Astrocyte of the spinal cord (primary cell): ENCODE measurements at regions not wholly inside any gene's neighbourhood (a gene's known extent, or its start where the extent isn't known, plus 50 kb on each side); places are given as distances from the start of the nearest gene placed in this dataset.

ENCODE experiments used
- DNase-seq: peaks from one replicate; pipeline ENCODE4 v3.0.0; 2011; ENCODE audit warnings: low read depth, low spot score
- H3K4me3 ChIP-seq: 2 replicates; pipeline ENCODE4 v1.5.1; 2011; ENCODE audit warnings: low read depth, mild to moderate bottlenecking, low read length, moderate library complexity
- in situ Hi-C: cut with HindIII; loops from 2 replicates; pipeline ENCODE4 v1.10.0; 2017; ENCODE audit warnings: low sequenced_read_pairs
- TF ChIP-seq, protein P1 (sequence below): IDR thresholded peaks from 2 replicates; pipeline ENCODE4 v1.5.1; 2012; ENCODE audit warnings: low read depth, mild to moderate bottlenecking, low read length, inconsistent platforms

DNA sequence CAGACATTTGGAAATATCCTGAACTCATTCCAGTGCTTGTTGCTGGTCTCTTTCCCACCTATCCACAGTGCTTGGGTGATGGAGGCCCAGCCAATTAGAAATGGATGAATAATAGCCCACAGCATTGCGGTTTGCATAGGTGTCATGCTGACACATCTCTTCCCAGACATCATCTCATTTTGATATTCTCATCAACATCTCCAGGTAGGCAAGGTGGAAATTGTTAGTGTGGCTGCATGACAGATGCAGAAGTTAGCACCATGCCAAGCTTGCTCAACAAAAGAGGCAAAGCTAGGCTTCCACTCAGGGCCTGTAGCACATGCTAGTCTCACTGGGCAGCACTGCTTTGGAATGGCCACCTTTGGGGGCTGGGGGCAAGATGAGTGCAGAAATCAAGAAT is 1118.9 kb downstream of the VRK1 start:
- TF ChIP-seq, protein P1, sequence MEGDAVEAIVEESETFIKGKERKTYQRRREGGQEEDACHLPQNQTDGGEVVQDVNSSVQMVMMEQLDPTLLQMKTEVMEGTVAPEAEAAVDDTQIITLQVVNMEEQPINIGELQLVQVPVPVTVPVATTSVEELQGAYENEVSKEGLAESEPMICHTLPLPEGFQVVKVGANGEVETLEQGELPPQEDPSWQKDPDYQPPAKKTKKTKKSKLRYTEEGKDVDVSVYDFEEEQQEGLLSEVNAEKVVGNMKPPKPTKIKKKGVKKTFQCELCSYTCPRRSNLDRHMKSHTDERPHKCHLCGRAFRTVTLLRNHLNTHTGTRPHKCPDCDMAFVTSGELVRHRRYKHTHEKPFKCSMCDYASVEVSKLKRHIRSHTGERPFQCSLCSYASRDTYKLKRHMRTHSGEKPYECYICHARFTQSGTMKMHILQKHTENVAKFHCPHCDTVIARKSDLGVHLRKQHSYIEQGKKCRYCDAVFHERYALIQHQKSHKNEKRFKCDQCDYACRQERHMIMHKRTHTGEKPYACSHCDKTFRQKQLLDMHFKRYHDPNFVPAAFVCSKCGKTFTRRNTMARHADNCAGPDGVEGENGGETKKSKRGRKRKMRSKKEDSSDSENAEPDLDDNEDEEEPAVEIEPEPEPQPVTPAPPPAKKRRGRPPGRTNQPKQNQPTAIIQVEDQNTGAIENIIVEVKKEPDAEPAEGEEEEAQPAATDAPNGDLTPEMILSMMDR: no peak
- in situ Hi-C loops: no loop called here
- DNase-seq: no peak
- no peak overlapping the region for H3K4me3 ChIP-seq

DNA sequence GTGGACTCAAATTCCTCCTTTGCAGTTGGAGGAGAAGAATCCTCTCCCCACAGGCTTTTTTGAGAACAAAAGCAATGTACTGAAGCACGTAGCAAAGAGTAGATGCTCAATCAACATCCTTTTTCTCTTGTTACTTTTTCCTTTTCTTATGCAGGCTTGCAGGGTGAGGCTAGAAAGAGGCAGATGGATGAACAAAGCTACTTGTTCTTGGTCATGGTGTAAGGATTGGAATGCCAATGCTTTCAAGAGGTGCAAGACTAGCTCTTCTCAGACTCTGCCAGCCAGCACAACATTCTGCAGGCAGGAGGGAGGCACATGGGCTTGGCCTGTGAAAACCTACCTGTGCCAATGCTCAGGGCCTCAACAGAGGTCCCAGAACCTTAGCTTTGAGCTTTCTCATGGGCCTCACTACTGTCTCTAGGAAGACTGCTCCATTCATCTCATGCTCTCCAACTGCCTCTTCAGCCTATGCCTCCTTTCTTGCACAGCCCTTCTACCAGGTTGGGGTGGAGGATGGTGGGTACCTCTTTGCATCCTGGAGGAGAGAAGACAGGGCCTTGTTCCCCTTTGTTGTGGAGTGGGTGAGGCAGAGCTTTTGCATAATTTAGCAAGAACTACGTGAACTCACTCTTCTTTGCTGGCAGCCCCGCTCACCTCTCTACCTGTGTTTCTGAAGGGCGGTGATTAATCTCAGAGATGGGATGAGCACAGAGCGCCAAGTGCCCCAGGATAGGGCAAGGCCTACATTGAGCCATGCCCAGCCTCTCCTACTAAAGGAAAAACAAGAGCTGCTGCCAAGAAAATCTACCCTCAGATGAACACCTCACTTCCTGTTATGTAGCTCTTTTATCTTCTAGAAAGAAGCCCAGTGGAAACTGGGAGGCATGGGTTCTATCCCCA is 1119.7 kb downstream of the VRK1 start:
- no peak for DNase-seq

DNA sequence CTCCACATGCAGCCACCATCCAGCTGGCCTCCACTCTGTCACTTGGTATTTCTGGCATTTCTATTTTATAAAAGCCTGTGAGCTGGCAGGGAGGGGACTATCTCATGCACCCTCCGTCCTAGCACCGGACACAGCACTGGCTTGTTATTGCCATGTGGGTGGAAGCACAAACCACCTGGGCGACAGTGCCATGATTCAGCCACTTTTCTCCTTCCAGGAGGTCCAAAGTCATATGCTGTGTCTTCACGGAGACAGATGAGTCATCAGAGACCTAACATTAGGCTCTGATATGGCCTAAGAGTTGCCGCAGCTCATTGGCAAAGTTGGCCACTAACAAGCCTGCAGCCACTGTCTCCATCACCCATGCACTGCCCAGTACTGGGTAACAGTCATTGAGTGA is 1123.0 kb downstream of the VRK1 start:
- in situ Hi-C loops: no loop called here

More for the DNA sequence above, 1119.7 kb downstream of the VRK1 start:
- TF ChIP-seq, protein P1: no peak
- no peak overlapping the region for H3K4me3 ChIP-seq
- in situ Hi-C loops: no loop called here

DNA sequence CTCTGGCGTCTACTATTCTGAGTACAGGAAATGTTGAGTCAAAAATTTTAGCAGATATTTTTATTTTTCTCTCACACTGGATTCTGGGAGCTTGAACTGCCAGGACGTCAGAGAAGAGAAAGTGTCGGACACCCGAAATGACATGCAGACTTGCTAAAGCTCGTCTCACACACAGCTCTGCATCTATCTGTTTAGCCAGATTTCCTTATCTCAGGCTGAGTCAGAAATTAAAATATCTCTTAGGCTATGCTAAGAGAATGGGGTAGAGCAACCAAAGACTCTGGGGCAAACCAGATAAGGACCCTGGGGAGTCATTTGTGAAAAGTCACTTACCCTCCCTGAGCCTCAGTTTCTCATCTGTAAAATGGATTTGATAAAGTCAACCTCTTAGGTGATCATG is 1124.1 kb downstream of the VRK1 start:
- no peak overlapping the region for H3K4me3 ChIP-seq
- DNase-seq: no peak
- TF ChIP-seq, protein P1: no peak
- in situ Hi-C loops: no loop called here

More for the DNA sequence above, 1123.0 kb downstream of the VRK1 start:
- no peak for DNase-seq
- TF ChIP-seq, protein P1: no peak
- no peak overlapping the region for H3K4me3 ChIP-seq

DNA sequence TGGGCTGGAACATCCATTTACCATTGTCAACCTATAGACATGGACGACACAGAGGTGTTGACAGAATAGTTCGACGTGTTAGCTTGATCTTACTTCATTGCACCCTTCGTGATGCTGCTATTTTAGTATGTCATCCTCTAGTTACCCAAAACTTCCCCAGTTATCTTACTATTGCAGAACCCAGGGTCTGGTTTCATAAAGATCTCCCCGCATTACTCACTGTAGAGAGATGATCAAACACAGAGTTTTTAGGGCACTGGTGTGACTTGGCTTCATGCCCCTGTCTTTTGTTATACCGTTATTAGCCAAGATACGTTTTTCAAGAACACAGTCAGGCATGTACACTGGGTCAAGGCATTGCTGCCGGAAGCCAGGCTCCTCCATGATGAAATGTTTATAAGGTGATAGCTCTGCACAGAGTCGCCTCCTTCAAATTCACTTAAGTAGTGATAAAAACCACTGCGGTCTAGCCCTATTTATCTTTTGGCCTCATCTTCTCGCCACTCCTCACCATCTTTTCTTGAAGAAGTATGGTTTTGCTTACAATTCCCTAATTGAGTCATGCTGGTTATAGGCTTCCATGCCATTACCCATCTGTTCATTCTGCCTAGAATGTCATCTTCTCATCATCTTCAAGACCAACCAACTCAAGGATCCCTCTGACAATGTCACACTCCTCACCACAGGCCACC is 1127.9 kb downstream of the VRK1 start:
- no peak overlapping the region for H3K4me3 ChIP-seq
- no peak for DNase-seq
- in situ Hi-C loops: no loop called here
- TF ChIP-seq, protein P1: no peak

DNA sequence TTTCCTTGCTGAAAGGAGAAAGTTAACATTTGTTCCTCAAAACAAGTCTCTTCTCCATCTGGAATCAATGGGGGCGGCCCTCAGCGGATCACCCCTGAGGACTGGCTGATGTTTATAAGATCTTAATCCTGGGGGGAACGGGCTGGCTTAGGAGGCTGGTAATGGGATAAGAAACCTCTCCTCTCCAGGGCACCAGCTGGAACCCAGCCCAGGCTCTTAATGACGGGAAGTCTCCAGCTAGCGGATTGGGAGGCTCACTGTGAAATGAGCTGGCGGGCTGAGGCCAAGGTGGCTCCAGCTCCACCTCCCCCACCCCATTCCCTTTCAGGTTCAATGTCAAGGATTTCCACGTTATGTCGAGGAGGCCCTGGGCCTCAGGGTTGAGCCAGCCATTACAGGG is 1133.0 kb downstream of the VRK1 start:
- TF ChIP-seq, protein P1: no peak
- no peak for DNase-seq
- no peak overlapping the region for H3K4me3 ChIP-seq
- in situ Hi-C loops: no loop called here
